Left kidney (tissue), 1 donor: ENCODE measurements at regions not wholly inside any gene's neighbourhood (a gene's known extent, or its start where the extent isn't known, plus 50 kb on each side); places are given as distances from the start of the nearest gene placed in this dataset.

Experiments used
- DNase-seq: peaks from one replicate; pipeline ENCODE4 v3.0.0-alpha.2; 2013

DNA sequence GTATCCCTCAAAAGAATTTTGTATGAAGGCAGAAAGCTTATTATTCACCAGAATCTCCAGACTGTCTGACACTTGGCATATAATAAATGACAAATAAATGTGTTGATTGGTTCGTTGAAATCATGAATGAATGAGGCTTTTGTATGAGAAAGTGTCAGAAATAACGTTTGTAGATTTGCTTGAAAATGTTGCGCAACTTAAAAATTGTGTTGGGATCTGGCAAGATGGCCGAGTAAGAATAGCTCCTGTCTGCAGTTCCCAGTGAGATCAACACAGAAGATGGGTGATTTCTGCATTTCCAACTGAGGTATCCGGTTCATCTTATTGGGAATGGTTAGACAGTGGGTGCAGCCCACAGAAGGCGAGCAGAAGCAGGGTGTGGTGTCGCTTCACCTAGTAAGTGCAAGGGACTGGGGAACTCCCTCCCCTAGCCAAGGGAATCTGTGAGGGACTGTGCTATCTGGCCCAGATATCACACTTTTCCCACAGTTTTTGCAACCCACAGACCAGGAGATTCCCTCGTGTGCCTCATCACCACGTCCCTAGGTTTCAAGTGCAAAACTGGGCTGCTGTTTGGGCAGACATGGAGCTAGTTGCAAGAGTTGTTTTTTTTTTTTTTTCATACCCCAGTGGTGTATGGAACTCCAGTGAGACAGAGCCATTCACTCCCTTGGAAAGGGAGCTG, 759.0 kb downstream of the LTN1 start:
- no peak for DNase-seq

DNA sequence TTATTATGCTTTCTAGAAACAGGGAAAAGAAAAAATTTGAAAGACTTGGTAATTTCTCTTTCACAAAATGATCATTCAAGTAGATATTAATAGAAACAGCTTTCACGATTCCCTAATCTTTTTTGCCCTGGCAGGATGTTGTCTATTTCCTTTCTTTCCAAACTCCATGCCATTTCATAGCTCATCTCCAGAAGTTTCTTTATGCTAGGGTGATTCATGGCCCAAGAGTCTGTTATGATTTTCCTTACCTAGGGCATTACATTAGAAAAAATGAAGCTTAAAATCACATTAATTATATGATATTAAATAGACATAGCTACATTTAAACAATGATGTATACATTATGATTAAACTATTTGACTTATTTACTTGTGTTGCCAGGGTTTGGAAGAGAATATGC, 762.1 kb downstream of the LTN1 start:
- no peak for DNase-seq

DNA sequence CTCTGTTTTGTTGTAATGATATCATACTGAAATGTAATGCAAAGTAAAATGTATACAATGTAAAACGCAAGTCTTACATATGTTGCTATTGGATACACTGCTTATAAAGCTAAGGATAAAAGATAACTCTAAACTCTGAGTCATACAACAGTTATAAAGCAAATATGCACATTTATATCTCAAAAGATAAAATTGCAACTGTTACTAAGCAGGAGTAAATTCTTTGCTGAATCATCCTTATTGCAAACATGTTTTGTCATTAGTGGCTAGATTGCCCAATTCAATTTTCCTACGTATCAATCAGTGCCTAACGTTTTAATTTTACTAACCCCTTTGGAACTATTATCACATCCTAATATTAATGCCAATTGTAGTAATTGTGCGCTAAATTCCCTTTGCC, 762.9 kb downstream of the LTN1 start:
- no peak for DNase-seq

DNA sequence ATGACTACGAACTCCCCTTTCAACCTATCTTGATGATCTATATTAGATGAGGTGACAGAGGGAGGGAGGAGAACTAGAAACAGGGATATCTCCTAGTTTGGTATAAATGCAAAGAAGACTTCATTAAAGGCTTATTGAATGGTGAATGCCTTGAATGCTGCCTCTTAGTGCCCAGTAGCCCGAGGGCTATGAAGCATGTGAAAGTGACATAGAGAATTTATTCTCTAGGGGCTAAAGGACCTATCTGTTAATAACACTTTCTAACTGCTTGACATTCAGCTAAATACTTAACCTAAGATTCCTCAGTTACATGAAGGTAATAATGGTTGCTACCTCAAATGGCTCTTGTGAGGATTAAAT, 764.1 kb downstream of the LTN1 start:
- no peak for DNase-seq

DNA sequence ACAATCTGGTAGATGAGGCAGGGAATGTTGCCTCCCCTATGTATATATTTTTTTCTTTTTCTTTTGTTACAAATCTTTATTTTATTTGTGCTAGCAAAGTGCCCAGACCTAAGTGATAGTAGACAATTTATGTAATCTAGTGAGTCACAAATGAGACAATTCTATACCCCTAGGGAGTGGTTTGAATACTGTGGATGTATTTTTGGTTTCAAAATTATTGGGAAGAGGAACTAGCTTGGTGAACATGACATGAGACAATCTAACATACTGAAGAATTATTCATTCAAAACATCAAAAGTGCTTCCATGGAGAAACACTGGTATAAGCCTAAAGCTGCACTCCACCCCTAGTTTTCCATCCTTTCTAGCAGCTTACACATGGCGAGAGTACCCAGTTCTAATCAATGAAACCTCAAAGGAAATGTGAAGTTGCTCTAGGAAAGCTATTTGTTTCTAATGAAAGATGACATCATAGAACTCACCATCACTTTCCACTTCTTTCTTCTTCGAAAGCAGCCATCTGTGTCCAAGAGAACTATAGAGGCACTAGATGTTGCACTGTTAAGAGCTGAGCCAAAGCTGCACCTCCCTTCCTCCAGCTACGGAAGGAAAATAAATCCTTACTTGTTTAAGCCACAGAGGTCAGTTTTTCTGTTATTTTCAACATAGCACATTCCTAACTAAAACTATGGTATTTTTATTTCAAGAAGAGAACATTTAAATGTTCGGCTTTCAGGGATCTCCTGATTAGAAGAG, 764.6 kb downstream of the LTN1 start:
- no peak for DNase-seq

DNA sequence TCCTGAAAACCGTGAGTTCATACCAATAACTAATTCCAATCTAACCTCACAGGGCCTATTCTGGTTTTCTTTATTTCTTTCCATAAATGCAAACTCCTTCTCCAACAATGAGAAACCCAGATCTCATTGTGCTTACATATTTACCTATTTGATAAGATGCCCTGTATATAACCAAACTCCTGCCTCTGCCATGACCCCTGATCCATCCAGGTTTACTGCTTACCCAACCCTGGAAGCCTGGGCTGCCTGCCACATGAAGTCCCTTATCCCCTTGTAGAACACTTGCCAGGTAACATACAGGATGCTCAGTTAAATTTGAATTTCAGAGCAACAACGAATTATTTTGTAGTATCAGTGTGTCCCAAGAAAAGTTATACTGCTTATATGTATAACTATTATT, 766.1 kb downstream of the LTN1 start:
- DNase-seq: no peak

DNA sequence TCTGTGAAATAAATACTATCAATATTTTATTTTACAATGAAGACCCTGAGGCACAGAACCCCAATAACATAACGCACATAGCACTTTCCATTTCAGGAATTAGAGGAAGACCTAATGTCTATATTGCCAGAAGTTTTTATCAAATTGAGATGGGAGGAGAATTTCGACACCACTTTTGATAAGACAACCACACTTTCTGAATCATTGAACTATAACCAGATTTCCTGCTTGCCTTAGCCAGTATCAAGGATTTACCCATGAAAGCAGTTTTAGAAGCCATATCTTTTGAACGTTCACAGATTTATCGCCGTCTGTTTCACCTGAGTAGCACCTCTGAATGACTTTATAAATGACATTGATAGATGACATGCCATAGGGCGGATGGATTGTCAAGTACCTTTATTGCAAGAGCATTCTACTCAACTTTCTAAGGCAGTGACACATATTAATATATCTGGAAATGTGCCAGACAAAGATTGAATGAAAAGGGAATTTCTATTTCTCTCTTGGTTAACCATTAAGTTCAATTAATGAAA, 768.4 kb downstream of the LTN1 start:
- DNase-seq: no peak

DNA sequence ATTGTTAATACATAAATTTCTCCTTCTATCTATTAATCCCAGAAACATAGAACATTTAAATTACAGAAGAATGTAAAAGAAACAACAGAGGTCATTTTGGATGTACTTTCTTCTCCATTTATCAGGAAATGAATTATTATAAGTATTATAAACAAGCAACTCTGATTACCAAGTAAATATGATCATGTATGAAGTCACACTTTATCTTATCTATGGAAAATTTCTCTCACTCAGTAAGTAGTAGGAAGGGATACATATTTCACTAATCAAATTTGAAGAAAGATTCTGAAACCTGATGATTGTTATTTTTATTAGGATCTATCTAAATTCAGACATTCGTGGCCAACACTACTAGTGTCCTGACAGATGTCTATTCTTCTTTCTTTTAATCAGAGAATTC, 770.7 kb downstream of the LTN1 start:
- no peak for DNase-seq

DNA sequence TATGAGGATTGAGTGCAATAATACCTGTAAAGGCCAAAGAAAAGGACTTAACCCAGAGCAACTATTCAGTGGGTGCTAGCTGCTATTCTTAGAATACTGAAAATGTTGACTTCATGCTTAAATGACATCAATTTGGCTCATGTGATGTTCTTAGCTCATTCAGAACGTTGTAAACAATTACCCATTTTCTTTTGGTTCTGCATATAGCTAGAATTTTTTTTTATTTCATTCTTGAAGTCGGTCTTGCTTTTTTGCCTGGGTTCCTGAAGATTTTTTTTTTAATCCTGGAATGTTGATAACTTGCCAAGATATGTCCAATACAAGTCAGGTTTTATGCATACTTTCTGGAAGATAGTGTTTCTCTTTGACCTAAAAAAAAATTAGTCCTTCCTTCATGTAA, 772.0 kb downstream of the LTN1 start:
- no peak for DNase-seq

DNA sequence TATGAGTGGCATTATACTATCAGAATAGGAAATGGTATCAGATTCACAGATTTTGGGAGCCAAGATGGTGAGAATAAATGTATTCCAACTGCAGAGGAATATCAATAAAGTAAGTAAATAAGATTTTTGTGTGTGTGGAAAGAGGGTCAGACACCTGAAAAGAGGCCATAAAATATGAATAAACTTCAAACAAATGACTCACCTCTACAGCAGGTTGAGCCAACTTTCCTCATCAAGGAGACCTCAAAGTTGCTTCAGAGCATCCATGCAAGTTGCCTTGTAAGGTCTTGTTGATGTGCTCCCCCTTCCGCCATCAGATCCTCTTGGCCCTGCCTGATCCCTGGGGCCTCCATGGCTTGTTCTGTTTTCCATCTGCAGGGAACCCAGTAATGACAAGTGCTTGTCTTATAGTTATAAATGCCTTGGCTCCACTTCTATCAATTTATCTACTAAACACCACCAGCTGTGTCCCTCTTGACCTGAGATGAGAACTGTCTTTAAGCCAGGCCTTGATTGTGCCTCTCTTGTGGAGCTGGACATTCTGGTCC, 775.6 kb downstream of the LTN1 start:
- no peak for DNase-seq

DNA sequence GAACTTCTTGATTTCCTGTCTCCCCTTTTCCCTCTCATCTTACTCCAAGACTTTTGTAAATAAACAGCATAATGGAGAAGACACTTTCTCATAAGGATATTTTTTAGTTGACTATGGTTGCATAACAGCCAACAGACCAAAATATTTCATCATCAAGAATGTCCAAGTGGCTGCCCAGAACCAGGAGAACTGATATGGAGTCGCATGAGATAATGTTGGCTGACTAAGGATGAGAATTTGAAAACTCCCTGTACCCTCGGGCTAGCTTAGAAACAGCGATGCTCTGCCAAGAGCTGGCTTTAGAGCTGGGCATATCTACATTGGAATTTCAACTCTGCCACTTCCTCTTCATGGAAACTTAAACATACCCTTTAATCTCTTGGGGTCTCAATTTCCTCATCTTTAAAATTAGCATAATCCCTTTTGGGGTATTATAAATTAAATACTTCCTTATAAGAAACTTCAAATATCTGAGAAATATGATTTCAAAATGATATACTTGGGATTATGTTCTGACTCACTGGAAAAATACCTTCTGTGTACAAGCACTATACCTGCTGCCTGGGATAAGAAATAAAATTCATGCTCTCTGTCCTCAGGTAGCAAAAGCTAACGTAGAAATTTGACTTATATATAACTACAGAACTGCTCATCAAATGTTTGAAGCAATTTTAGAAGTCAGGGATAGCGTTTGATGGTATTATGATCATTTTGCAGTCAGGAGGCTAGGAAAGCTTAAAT, 777.3 kb downstream of the LTN1 start:
- no peak for DNase-seq

DNA sequence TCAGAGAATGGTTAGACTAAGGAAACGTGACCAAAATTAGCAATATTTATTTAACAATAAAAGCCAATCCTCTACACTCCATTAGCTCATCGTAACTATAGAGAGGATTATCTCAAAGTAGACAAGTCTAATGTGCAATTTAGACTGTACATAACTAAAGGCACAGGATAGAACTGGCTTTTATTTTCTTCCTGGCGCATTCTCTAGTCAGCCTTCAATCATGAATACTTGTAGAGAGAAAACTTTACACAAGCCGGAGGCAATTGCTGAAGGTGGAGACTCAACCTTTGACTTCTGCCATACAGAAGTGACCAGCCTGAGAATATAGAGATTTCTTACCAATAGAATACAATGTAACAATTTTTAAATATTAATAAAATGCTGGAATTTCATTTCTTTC, 777.9 kb downstream of the LTN1 start:
- DNase-seq: no peak

DNA sequence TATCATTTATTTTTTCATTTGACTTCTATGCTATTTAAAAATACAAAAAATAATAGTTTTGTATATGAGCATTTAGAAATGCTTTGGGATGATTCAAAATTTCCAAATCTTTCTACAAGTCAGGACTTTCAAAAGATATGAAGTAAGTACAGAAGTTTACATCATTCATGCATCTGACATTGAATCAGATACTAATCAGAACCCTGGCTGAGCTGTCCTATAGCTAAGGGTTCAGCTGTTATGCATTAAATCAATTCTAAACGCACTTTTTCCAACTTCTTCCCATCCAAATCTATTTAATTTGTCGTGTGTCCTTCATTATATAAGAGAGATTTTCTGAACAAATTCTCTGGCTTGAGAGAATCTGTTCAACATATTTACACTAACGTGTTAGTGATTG, 779.4 kb downstream of the LTN1 start:
- no peak for DNase-seq

DNA sequence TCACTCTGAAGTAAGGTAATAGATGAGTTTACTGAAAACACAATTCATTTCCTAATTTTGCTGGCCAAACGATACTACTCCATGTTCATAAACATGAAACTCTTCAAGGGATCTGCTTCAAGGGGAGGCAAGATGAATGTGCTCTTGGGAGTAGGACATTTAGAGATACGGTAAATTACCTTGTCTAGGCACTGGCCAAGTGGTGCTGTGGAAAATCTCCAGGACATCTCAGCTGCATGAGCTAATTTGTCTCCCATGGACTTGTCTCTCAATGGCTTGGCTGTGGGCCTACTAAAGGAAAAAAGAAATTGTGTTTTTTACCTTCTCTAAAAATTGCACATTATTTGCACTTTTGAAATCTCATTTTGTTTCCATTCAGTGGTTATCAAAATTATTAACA, 780.6 kb downstream of the LTN1 start:
- no peak for DNase-seq

DNA sequence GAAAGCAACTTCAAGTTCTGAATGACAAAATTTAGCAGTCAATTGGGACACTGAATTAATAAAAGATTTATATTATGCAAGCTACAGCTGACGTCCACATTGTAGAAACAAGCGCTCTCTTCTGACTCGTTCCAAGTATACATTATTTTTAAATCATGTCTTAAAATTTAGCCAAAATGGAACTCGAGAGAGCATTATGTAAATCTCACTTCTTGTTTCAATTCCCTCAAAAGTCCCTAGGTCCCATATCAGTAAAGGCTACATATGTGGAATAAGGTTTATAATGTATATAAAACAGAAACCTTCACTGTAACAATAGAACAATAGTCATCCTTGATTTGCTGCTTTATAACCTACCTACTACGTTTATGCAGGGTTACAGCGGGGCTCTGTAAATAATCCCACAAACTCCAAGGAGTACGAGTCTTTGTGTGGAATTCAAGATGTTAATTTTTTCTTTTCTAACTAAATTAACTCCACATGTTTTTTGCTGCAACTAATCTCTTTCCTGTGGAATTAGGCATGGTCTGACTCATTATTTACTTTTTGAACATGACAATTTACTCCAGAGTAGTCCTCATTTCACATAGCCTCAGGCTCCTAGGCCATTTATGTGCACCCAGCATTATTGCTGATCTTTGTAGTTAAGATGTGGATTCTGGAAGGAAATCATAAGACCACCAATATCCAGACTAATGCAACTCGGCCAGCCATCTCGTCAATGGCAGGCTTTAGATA, 785.1 kb downstream of the LTN1 start:
- DNase-seq: no peak

DNA sequence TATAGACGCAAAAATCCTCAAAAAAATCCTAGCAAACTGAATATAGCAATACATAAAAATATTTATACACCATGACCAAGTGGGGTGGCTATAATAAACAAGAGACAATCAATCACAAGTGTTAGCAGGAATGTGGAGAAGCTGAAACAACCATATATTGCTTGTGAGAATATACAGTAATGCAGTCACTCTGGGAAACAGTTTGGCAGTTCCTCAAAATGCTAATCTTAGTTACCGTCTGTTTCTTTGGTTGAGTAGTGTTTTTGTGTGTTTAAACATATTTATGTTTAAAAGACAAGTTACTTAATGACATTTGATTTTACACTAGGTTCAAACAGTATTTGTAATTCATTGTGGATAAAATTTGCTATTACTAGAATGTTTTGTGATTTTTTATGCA, 792.0 kb downstream of the LTN1 start:
- DNase-seq: no peak

DNA sequence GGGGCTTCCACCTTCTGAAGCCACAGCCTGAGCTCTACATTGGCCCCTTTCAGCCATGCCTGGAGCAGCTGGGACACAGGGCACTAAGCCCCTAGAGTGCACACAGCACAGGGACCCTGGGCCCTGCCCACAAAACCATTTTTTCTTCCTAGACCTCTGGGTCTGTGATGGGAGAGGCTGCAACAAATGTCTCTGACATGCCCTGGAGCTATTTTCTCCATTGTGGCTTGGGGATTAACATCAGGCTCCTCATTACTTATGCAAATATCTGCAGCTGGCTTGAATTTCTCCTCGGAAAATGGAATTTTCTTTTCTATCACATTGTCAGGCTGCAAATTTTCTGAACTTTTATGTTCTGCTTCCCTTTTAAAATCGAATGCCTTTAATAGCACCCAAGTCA, 795.7 kb downstream of the LTN1 start:
- DNase-seq: no peak

DNA sequence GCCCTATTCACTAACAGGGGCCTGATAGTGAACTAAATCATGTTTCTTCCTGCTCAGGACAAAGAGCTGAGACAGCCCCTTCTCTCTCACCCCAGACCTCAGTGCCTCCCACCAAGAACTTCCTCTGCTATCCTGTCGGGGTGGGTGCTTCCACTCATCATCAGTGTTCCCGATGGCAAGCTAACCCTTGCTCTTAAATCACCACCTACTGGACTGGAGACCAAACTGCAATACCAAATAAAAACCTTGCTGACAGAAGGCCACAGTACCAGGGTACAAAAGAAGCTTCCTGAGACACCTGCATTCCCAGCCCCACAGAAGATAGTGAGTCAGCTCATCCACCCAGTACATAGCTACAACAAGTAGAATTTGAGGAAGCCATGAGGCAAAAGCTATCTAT, 799.5 kb downstream of the LTN1 start:
- no peak for DNase-seq

DNA sequence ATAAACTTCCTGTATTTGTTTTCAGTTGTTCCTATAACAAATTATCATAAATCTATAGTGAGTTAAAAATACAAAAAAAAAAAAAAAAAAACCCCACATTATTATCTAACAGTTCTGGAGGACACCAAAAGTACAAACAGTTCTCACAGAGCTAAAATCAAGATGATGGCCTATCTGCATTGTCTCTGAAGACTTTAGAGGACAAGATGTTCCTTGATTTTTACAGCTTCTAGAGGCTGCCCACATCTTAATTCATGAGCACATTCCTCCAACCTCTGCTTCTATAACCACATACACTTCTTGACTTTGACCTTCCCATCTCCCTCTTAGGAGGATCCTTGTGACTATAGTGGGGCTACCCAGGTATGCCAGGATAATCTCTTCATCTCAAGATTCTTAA, 806.1 kb downstream of the LTN1 start:
- no peak for DNase-seq

DNA sequence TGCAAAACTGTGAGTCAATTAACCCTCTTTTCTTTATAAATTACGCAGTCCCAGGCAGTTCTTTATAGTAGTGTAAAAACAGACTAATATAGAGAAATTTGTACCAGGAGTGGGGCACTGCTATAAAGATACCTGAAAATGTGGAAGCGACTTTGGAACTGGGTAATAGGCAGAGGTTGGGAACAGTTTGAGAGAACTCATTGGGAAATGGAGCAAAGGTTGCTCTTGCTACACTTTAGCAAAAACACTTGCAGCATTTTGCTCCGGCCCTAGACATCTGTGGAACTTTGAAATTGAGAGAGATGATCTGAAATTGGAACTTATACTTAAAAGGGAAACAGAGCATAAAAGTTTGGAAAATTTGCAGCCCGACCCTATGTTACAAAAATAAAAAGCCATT, 810.9 kb downstream of the LTN1 start:
- DNase-seq: no peak

DNA sequence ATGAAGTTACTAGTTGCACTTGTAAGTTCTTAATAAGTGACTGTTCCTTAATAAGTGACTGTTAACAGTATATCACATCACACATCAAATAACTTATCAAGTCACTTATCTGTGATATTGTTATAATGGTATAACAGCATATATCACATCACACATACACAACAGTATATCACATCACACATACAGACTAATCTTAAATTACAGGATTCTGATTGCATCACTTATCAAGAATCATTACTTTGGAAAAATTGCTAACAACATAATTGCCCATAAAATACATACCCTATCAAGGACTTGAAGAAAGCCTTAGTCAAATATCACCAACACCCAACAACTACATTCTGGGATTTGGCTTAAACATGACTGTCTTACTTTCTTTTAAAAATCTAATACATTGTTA, 813.5 kb downstream of the LTN1 start:
- DNase-seq: no peak

DNA sequence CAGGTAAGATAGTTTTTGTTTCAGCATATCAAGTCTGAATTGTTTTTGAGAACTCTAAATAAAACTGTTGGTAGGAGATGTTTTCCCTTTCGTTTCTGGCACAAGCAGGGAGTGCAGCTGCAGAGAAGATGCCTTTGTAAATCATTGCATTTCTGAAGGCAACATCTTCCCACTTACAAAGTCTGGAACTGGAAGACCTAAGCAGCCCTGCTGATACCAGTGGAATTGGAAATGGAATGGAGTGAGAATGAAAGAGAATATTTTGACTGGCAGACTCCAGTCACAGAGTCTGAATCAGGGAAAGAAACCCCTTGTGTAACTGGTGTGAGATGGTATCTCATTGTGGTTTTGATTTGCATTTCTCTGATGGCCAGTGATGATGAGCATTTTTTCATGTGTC, 815.6 kb downstream of the LTN1 start:
- DNase-seq: no peak
